ENCODE measurements at regions not wholly inside any gene's neighbourhood (a gene's known extent, or its start where the extent isn't known, plus 50 kb on each side); places are given as distances from the start of the nearest gene placed in this dataset.

DNA sequence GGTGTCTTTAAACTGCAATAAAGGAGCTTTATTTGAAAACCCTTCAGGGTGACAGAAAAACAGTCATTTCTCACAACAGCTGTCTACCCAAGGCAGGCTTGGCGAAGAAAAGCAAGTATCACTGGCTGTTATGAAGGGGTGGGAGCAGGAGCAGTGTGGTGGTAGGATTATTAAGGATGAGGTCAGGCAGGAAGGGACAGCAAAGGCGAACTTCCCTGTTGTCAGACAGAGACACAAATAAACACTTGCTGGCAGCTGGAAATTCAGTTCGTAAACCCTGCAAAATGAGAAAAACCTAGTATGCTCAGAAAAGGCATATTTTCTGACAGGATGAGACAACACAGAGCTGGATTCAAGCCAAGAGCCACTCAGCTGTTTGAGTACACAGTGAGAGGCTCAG is 416.3 kb upstream of the CDH5 start:
- WGBS: 84% methylated on average over 3 of the region's 3 CpGs
- no peaks in the 10 kb centered on the region for H3K27me3 ChIP-seq
- no peak overlapping the region for H3K4me3 ChIP-seq
- no peak for DNase-seq (ENCODE audit: low spot score in 2 of 2)
- no peaks in the 10 kb centered on the region for H3K9me3 ChIP-seq
- H3K36me3 ChIP-seq: no peaks in the 10 kb centered on the region
- H3K4me1 ChIP-seq: no peaks in the 10 kb centered on the region
- no peak overlapping the region for H3K27ac ChIP-seq
- TF ChIP-seq POLR2AphosphoS5 (IDR thresholded peaks at IDR 0.05) (no peak), EP300 (IDR thresholded peaks at IDR 0.05) (no peak), POLR2A (IDR thresholded peaks at IDR 0.05) (no peak)
- TF ChIP-seq, protein P1, sequence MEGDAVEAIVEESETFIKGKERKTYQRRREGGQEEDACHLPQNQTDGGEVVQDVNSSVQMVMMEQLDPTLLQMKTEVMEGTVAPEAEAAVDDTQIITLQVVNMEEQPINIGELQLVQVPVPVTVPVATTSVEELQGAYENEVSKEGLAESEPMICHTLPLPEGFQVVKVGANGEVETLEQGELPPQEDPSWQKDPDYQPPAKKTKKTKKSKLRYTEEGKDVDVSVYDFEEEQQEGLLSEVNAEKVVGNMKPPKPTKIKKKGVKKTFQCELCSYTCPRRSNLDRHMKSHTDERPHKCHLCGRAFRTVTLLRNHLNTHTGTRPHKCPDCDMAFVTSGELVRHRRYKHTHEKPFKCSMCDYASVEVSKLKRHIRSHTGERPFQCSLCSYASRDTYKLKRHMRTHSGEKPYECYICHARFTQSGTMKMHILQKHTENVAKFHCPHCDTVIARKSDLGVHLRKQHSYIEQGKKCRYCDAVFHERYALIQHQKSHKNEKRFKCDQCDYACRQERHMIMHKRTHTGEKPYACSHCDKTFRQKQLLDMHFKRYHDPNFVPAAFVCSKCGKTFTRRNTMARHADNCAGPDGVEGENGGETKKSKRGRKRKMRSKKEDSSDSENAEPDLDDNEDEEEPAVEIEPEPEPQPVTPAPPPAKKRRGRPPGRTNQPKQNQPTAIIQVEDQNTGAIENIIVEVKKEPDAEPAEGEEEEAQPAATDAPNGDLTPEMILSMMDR (IDR thresholded peaks at IDR 0.05): no peak

DNA sequence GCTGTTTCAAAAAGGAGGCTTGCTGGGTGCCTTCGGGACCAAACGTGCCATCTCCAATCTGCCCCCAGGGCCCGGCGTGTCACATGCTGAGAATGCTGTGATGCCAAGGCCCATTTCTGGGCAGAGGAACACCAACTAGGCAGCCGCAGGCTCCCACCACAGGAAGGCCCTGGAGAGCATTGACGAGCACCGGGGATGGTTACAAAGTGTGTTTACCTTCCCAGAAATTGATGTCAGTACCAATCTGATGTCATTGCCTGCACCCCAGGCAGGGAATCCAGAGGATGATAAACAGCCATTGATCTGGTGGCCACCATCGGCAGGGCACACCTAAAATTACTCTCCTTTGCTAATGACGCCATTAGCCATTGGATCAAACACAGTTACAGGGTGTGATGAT is 418.1 kb upstream of the CDH5 start:
- H3K27ac ChIP-seq: no peak overlapping the region
- no peak for DNase-seq (ENCODE audit: low spot score in 2 of 2)
- no peak for TF ChIP-seq POLR2A (IDR thresholded peaks at IDR 0.05)
- TF ChIP-seq POLR2AphosphoS5 (IDR thresholded peaks at IDR 0.05): no peak
- no peak for TF ChIP-seq EP300 (IDR thresholded peaks at IDR 0.05)
- TF ChIP-seq, protein P1 (IDR thresholded peaks at IDR 0.05): no peak
- H3K4me3 ChIP-seq: no peak overlapping the region
- no peaks in the 10 kb centered on the region for H3K27me3 ChIP-seq
- H3K36me3 ChIP-seq: no peaks in the 10 kb centered on the region
- H3K9me3 ChIP-seq: no peaks in the 10 kb centered on the region
- WGBS: 70% methylated on average over 7 of the region's 9 CpGs
- no peaks in the 10 kb centered on the region for H3K4me1 ChIP-seq

DNA sequence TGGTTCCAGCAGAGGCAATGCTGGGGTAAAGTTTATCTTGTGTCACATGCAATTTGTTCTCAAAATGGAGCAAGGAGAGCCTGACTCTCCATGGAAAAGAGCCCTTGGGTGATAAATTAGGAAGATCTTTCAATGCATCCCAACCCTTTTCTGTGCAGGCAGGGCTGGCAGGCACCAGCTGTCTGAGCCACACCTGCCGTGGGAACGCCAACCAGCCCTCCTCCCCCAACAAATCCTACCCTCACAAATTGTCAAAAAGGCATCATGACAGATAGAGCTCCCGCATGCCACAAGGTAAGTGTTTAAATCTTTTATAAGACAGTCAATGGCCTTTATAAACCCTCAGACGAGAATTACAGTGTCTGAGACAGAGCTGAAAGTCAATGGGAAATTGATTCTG is 418.5 kb upstream of the CDH5 start:
- no peaks in the 10 kb centered on the region for H3K27me3 ChIP-seq
- WGBS: 46% methylated on average over 4 of the region's 4 CpGs
- no peak for DNase-seq (ENCODE audit: low spot score in 2 of 2)
- H3K4me3 ChIP-seq: no peak overlapping the region
- no peak for TF ChIP-seq POLR2AphosphoS5 (IDR thresholded peaks at IDR 0.05)
- no peak for TF ChIP-seq EP300 (IDR thresholded peaks at IDR 0.05)
- TF ChIP-seq, protein P1 (IDR thresholded peaks at IDR 0.05): no peak
- no peak for TF ChIP-seq POLR2A (IDR thresholded peaks at IDR 0.05)
- H3K4me1 ChIP-seq: no peaks in the 10 kb centered on the region
- no peak overlapping the region for H3K27ac ChIP-seq
- H3K36me3 ChIP-seq: no peaks in the 10 kb centered on the region
- H3K9me3 ChIP-seq: no peaks in the 10 kb centered on the region

DNA sequence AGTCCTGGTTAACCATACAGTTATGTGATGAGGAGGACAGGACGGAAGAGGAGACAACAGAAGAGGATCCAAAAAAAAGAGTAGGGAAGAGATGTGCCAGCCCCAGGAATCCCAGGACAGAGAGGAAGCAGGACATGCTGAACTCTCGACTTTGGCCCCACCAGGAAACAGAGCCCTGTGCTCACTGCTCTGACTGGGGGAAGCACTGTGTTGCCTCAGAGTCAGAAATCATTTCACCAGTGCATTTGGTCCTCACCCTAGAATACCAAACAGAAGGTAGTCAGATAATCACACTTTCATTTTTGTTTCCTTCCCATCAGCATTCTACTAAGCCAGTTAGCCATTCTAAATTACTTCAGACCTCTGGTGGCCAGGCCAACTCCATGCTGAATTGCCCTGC is 421.0 kb upstream of the CDH5 start:
- WGBS: 75% methylated on average over 2 of the region's 2 CpGs
- DNase-seq (ENCODE audit: low spot score in 2 of 2): no peak
- no peak overlapping the region for H3K27ac ChIP-seq
- H3K36me3 ChIP-seq: no peaks in the 10 kb centered on the region
- no peaks in the 10 kb centered on the region for H3K9me3 ChIP-seq
- H3K4me1 ChIP-seq: no peaks in the 10 kb centered on the region
- no peaks in the 10 kb centered on the region for H3K27me3 ChIP-seq
- H3K4me3 ChIP-seq: no peak overlapping the region
- TF ChIP-seq, protein P1 (IDR thresholded peaks at IDR 0.05): no peak
- TF ChIP-seq EP300 (IDR thresholded peaks at IDR 0.05): no peak
- no peak for TF ChIP-seq POLR2A (IDR thresholded peaks at IDR 0.05)
- no peak for TF ChIP-seq POLR2AphosphoS5 (IDR thresholded peaks at IDR 0.05)

DNA sequence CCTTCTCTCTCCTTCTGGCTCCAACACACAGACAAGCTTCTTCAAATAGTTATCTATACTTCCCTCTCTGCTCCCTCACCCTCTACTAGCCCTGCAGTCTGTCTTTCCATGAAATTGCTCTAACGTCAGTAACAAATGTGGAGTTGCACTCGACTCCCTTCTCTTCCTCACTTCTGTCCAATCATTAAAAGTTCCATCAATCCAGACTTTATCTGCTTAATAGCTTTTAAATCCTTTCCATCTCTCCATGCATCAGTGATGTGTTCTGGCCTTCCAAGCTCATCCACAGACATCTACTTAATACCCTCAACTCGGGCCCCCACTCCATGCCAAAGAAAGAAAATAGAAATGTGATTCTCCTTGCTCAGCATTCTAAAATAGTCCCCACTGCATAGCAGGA is 422.1 kb upstream of the CDH5 start:
- H3K4me3 ChIP-seq: no peak overlapping the region
- no peaks in the 10 kb centered on the region for H3K9me3 ChIP-seq
- H3K4me1 ChIP-seq: no peaks in the 10 kb centered on the region
- no peak overlapping the region for H3K27ac ChIP-seq
- 47% methylated on average over 3 of the region's 3 CpGs for WGBS
- DNase-seq (ENCODE audit: low spot score in 2 of 2): no peak
- no peaks in the 10 kb centered on the region for H3K27me3 ChIP-seq
- no peak for TF ChIP-seq POLR2AphosphoS5 (IDR thresholded peaks at IDR 0.05)
- no peak for TF ChIP-seq POLR2A (IDR thresholded peaks at IDR 0.05)
- TF ChIP-seq, protein P1 (IDR thresholded peaks at IDR 0.05): no peak
- TF ChIP-seq EP300 (IDR thresholded peaks at IDR 0.05): no peak
- H3K36me3 ChIP-seq: no peaks in the 10 kb centered on the region

Measured in suprapubic skin (tissue), 4 donors.